T-helper 1 cell treated with Interleukin-12 subunit alpha and Interleukin-12 subunit beta and Interleukin-4 antibody, amounts not matched to agents 30 ng/mL and 1 ng/mL, for 36 hours (primary cell): ENCODE measurements at regions not wholly inside any gene's neighbourhood (a gene's known extent, or its start where the extent isn't known, plus 50 kb on each side); places are given as distances from the start of the nearest gene placed in this dataset.

Experiments
- intact Hi-C: fragments of 100-400 bp; cut with micrococcal nuclease; formaldehyde crosslinking; loops from one replicate; pipeline ENCODE4 v1.15.1; 2024

DNA sequence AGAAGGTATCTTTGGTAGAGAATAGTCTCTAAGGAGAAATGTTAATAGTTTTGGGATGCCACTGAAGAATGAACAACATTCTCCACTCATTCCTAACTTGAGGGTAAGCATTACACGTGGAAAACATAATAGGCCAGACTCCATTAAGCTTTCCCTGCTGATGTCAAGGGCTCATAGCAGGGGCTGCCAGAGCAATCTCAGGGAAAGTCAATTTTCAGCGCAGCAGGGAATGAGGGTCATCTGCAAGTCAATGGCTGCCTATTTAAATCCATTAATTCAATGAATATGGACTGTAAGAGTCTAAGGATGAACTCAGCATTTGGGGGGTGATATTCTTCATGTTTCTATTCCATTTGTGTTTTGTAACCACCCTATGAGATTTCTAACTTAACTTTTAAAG is 144.2 kb upstream of the ARL4C start:
- intact Hi-C loops = no loop called here

GRCh38 chr2:234640657-234641056 is 143.8 kb upstream of the ARL4C start:
- intact Hi-C loops = no loop called here

DNA sequence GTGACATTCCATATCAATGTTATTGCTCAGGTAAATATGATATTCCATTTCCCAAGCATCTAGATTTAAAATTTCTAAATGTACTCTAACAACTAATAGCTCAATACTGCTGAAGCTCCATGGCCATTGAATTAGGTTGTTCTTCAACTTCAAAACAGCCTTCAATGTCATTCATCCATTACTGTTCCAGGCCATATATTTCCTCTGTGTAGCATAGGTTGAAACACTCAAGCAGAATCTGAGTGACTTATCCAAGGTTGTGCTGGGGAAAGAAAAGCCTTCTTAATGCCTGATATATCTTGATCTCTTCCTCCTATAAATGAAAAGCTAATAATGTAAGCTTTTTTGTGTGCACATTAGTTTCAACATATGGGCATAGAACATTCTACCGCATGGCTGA is 142.1 kb upstream of the ARL4C start:
- intact Hi-C loops = no loop called here

- intact Hi-C loops = no loop called here
Observed at GRCh38 chr2:234635284-234635683, 138.4 kb upstream of the ARL4C start.

- intact Hi-C loops = no loop called here
Observed at GRCh38 chr2:234633581-234634230, 136.8 kb upstream of the ARL4C start.

GRCh38 chr2:234632527-234633391 is 135.9 kb upstream of the ARL4C start:
- intact Hi-C loops = no loop called here

GRCh38 chr2:234631646-234632514 is 135.0 kb upstream of the ARL4C start:
- intact Hi-C loops = no loop called here

- intact Hi-C loops = no loop called here
Observed at GRCh38 chr2:234630801-234631261, 133.9 kb upstream of the ARL4C start.

- intact Hi-C loops = no loop called here
Observed at GRCh38 chr2:234629596-234629995, 132.7 kb upstream of the ARL4C start.

GRCh38 chr2:234628953-234629352 is 132.1 kb upstream of the ARL4C start:
- intact Hi-C loops = no loop called here

- intact Hi-C loops = no loop called here
Observed at GRCh38 chr2:234627308-234627707, 130.4 kb upstream of the ARL4C start.

DNA sequence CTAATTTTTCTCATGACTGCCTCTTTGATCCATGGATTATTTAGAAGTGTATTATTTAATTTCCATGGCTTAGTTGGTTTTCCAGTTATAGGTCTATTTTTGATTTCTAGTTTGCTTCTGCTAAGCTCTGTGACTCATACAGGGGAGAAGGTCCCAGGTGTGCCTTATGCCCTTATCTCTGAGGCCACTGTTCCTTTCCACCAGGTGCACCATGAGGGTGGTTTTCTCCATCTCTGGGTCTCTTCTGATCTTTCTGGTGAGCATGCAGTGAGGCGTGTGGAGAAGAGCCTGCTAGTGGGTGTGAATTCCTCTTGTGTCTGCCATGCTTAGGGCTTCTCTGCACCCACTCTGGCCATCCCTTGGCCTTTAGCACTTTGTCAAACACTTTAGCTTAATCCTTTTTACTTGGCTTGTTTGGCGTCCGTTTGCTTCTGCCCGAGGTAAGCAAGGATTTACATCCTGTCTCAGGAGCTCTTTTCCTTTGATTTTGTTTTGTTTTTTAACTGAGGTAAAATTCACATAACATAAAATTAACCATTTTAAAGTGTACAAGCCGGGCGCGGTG is 129.8 kb upstream of the ARL4C start:
- intact Hi-C loops = no loop called here

DNA sequence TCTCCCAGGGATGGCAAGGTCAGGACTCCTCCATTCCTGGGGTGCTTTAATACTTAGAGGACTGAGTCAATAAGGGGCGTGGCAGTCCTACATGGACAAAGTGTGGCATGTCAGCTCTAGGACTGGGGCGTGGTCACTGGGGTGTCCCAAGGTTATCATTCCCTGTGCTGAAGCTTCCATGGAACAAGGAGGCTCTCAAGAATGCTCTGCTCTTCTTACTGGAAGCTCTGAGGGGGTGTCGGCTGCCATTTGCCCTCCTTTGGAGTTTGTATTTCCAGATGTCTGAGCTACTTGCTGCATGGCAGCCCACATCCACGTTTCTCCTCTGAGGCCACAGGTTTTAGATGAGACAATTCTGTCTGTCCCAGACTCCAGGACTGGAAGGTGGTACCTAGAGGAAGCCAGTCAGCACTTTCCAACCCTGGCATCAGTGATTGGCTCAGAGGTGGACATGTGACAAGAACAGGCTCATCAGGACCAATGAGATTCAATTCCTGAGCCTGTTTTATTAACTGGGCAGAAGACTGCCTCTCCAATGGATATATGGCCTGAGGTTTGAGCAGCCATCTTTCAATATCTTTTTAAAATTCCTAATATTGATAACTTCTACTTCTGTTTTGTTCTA is 128.9 kb upstream of the ARL4C start:
- intact Hi-C loops = no loop called here

- intact Hi-C loops = no loop called here
Observed at GRCh38 chr2:234623521-234623991, 126.7 kb upstream of the ARL4C start.

- intact Hi-C loops = no loop called here
Observed at GRCh38 chr2:234621120-234621519, 124.2 kb upstream of the ARL4C start.

GRCh38 chr2:234620018-234620417 is 123.1 kb upstream of the ARL4C start:
- intact Hi-C loops = no loop called here

DNA sequence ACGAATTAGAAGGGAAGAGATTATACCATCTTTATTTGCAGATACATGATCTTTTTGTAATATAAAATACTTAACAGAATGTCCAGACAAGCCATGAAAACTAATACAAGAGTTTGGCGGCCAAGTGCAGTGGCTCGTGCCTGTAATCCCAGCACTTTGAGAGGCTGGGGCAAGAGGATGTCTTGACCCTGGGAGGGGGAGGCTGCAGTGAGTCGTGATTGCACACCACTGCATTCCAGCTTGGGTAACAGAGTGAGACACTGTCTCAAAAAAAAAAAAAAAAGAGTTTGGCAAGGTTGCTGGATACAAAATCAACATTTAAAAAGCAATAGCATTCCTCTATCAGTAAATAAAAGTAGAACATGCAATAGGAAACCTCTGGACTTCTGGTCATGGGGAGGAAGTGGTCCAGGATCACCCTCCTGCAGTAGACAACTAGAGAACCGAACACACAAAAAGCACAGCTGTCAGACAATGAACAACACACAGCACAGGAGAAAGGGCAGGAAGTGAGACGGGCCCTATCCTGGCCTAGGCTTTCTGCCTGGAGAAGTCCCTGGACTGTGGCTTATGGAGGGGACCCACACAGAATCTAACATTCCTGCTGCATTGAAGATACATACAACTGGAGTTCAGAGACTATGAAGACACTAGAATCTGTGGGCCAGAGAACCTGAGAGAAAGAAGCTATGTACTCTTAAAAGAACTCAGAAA is 118.9 kb upstream of the ARL4C start:
- intact Hi-C loops = no loop called here

GRCh38 chr2:234611209-234611608 is 114.3 kb upstream of the ARL4C start:
- intact Hi-C loops = no loop called here

DNA sequence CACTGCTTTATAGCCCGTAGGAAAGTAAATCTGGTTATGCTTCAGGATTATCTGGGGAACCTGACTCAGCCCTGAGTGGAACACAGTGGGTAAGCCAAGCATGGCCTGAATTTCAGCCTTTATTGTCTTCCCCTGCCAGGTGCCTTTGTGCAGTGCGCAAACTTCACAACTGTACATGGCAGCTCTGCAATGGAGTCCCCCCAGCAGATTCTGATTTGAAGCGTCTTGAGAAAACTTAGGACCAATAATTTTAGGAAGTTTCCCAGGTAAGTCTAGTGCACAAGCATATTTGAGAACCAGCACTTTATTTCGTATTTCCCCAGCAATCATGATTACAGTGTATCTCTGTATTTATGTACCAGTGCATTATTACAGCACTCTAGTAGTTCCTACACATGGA is 112.1 kb upstream of the ARL4C start:
- intact Hi-C loops = no loop called here

GRCh38 chr2:234607691-234608090 is 110.8 kb upstream of the ARL4C start:
- intact Hi-C loops = no loop called here
